Upper lobe of left lung (tissue), 4 donors: ENCODE measurements at regions not wholly inside any gene's neighbourhood (a gene's known extent, or its start where the extent isn't known, plus 50 kb on each side); places are given as distances from the start of the nearest gene placed in this dataset.

Source experiments
- CTCF ChIP-seq, 6 experiments: fragments of 450-650 bp in 4 of 6; fragments of 200-600 bp in 2 of 6; sonication (generic) in 2 of 6; IDR thresholded peaks; one replicate each; pipeline ENCODE4 v1.5.1; 2016 to 2019; ENCODE audit warnings: antibody characterized with exemption in 6 of 6
- EP300 ChIP-seq, 4 donors: sonication (generic); formaldehyde crosslinking; IDR thresholded peaks; one replicate each; pipeline ENCODE4 v1.5.1; 2017; ENCODE audit warnings: antibody characterized with exemption in 4 of 4, control low read depth in 2 of 4
- POLR2AphosphoS5 ChIP-seq, 2 donors: sonication (generic); formaldehyde crosslinking; IDR thresholded peaks; one replicate each; pipeline ENCODE4 v1.5.1; 2017; ENCODE audit warnings: antibody characterized with exemption in 2 of 2

- TF ChIP-seq CTCF (IDR thresholded peaks at IDR 0.05) (no peak), EP300 (IDR thresholded peaks at IDR 0.05) (no peak), POLR2AphosphoS5 (IDR thresholded peaks at IDR 0.05) (no peak)
Observed at GRCh38 chr9:87087197-87087596, 139.9 kb upstream of the GAS1 start.
